ENCODE measurements at regions not wholly inside any gene's neighbourhood (a gene's known extent, or its start where the extent isn't known, plus 50 kb on each side); places are given as distances from the start of the nearest gene placed in this dataset.

DNA sequence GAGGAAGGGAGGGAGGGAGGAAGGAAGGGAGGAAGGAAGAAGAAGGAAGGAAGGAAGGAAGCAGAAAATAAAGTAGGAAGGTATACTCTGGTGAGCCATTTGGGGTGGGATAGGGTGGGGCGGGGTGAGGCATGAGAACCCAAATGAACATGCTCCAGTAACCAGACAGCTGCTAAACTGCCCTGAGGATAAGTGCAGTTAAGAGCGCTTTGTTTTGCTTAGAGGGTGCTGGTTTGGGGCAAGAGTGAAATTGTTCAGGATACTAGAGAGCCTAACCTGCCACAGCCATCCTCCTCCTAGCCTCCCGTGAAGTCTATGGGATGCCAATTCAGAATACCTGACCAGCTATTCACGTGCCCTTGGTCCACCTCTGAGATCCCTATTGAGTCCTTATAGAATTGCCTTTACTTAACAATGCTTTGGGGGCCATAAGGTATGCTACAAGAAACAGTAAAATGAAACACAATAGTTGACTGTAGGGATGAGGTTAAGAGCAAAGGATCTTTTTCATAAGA lies 59.0 kb upstream of the ATF3 start:
- Mint-ChIP-seq H3K27me3 (ENCODE audit: low read depth in 3 of 3) (peaks cover 0 to 2% (median 2%) of the 10 kb centered on the region in 3 donors), H3K4me3 (no peak overlapping the region), H3K4me1 (peaks cover 28% of the 10 kb centered on the region), H3K36me3 (no peaks in the 10 kb centered on the region), H3K9me3 (peaks cover 0 to 3% (median 0%) of the 10 kb centered on the region in 7 donors), H3K27ac (no peak overlapping the region)
- Histone ChIP-seq H3K9me3 (replicated peaks in 1 of 2; ENCODE audit: control insufficient read depth in 1 of 2, insufficient read depth in 1 of 2, low read length in 2 of 2) (no peaks in the 10 kb centered on the region), H3K27ac (ENCODE audit: low read depth in 1 of 2, low read length in 2 of 2) (no peak overlapping the region), H3K4me3 (replicated peaks in 1 of 3; ENCODE audit: low read depth in 2 of 3, low read length in 3 of 3) (no peak overlapping the region), H3K79me2 (ENCODE audit: insufficient read depth, low read length) (no peaks in the 10 kb centered on the region), H3K4me2 (replicated peaks; ENCODE audit: extremely low read depth, low read length, poor library complexity, severe bottlenecking) (no peak overlapping the region), H4K20me1 (ENCODE audit: insufficient read depth, low read length) (no peaks in the 10 kb centered on the region), H2AFZ (ENCODE audit: insufficient read depth, low read depth, low read length, poor library complexity, severe bottlenecking) (no peak overlapping the region), H3K9ac (ENCODE audit: insufficient read depth, low read length, poor library complexity, severe bottlenecking) (no peak overlapping the region), H3K36me3 (replicated peaks in 1 of 2; ENCODE audit: control insufficient read depth in 1 of 2, insufficient read depth in 2 of 2, low read length in 2 of 2) (no peaks in the 10 kb centered on the region), H3K4me1 (ENCODE audit: control insufficient read depth in 1 of 2, insufficient read depth in 2 of 2, low read length in 2 of 2) (peaks cover 22 to 28% of the 10 kb centered on the region in 2 donors), H3K27me3 (ENCODE audit: control insufficient read depth in 2 of 2, insufficient read depth in 2 of 2, low read length in 2 of 2) (no peaks in the 10 kb centered on the region)
- 100% methylated on average over 2 of the region's 4 CpGs for WGBS (ENCODE audit: insufficient coverage)
- DNase-seq, result no peak
- TF ChIP-seq, protein P1, sequence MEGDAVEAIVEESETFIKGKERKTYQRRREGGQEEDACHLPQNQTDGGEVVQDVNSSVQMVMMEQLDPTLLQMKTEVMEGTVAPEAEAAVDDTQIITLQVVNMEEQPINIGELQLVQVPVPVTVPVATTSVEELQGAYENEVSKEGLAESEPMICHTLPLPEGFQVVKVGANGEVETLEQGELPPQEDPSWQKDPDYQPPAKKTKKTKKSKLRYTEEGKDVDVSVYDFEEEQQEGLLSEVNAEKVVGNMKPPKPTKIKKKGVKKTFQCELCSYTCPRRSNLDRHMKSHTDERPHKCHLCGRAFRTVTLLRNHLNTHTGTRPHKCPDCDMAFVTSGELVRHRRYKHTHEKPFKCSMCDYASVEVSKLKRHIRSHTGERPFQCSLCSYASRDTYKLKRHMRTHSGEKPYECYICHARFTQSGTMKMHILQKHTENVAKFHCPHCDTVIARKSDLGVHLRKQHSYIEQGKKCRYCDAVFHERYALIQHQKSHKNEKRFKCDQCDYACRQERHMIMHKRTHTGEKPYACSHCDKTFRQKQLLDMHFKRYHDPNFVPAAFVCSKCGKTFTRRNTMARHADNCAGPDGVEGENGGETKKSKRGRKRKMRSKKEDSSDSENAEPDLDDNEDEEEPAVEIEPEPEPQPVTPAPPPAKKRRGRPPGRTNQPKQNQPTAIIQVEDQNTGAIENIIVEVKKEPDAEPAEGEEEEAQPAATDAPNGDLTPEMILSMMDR (IDR thresholded peaks at IDR 0.05), result no peak
- intact Hi-C loops (cut with micrococcal nuclease), result no loop called here

DNA sequence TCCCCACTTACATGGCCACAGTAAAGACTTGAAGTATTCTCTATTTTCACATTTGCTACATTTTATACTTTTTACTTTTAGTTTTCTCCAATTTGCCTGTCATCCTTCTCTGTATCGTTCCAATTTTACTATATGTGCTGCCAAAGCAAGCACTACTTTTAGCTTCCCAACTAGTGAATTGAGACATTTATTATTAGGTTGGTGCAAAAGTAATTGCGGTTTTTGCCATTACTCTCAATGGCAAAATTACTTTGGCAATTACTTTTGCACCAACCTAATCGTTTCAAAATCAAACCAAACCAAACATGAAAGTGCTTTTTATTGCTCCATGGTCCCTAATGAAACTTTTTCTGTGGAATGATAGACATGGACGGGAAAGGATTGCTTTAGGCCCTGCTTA lies 56.6 kb upstream of the ATF3 start:
- Histone ChIP-seq H3K9ac (ENCODE audit: insufficient read depth, low read length, poor library complexity, severe bottlenecking) (no peak overlapping the region), H4K20me1 (ENCODE audit: insufficient read depth, low read length) (no peaks in the 10 kb centered on the region), H3K27me3 (ENCODE audit: control insufficient read depth in 2 of 2, insufficient read depth in 2 of 2, low read length in 2 of 2) (peaks cover 0 to 4% of the 10 kb centered on the region in 2 donors), H2AFZ (ENCODE audit: insufficient read depth, low read depth, low read length, poor library complexity, severe bottlenecking) (no peak overlapping the region), H3K4me3 (replicated peaks in 1 of 3; ENCODE audit: low read depth in 2 of 3, low read length in 3 of 3) (no peak overlapping the region), H3K4me2 (replicated peaks; ENCODE audit: extremely low read depth, low read length, poor library complexity, severe bottlenecking) (no peak overlapping the region), H3K4me1 (ENCODE audit: control insufficient read depth in 1 of 2, insufficient read depth in 2 of 2, low read length in 2 of 2) (peaks cover 4 to 8% of the 10 kb centered on the region in 2 donors), H3K27ac (ENCODE audit: low read depth in 1 of 2, low read length in 2 of 2) (no peak overlapping the region), H3K9me3 (replicated peaks in 1 of 2; ENCODE audit: control insufficient read depth in 1 of 2, insufficient read depth in 1 of 2, low read length in 2 of 2) (no peaks in the 10 kb centered on the region), H3K36me3 (replicated peaks in 1 of 2; ENCODE audit: control insufficient read depth in 1 of 2, insufficient read depth in 2 of 2, low read length in 2 of 2) (no peaks in the 10 kb centered on the region), H3K79me2 (ENCODE audit: insufficient read depth, low read length) (no peaks in the 10 kb centered on the region)
- no peak for DNase-seq
- intact Hi-C loops (cut with micrococcal nuclease), result no loop called here
- Mint-ChIP-seq H3K27me3 (ENCODE audit: low read depth in 3 of 3) (peaks cover 2 to 5% (median 5%) of the 10 kb centered on the region in 3 donors), H3K4me1 (peaks cover 12% of the 10 kb centered on the region), H3K27ac (no peak overlapping the region), H3K36me3 (no peaks in the 10 kb centered on the region), H3K9me3 (peaks cover 0 to 3% (median 0%) of the 10 kb centered on the region in 7 donors), H3K4me3 (no peak overlapping the region)
- TF ChIP-seq, protein P1 (IDR thresholded peaks at IDR 0.05), result no peak
- WGBS (ENCODE audit: insufficient coverage), result no CpG with 5 or more reads among the region's 4 CpGs

All from CD14-positive monocyte (primary cell).